ENCODE measurements at regions not wholly inside any gene's neighbourhood (a gene's known extent, or its start where the extent isn't known, plus 50 kb on each side); places are given as distances from the start of the nearest gene placed in this dataset.

DNA sequence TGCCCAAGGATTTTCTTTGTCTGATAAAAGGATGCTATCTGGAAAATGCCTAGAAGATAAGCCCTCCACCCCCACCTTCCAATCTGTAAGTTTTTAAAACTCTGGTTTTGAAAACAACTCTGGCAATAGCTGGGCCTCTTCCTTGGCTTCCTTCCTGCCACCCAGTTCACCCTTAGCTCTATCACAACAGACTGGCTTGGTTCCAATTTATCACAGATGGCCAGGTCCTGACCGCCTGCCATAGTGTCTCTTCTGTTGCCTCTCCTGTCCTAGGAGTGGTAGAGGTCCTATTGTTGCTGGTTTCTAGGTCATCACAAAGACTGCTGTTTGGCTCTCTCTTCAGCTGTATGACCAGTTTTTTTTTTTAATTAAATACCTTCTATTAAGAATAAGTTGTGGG, 1727.9 kb upstream of the SLC39A10 start:
- TF ChIP-seq EP300 (IDR thresholded peaks at IDR 0.05; ENCODE audit: borderline replicate concordance in 1 of 2, low read depth in 1 of 2, low read length in 1 of 2) (no peak), RAD21 (IDR thresholded peaks at IDR 0.05; ENCODE audit: low read length) (no peak), JUND (IDR thresholded peaks at IDR 0.05) (no peak)
- TF ChIP-seq, protein P1, sequence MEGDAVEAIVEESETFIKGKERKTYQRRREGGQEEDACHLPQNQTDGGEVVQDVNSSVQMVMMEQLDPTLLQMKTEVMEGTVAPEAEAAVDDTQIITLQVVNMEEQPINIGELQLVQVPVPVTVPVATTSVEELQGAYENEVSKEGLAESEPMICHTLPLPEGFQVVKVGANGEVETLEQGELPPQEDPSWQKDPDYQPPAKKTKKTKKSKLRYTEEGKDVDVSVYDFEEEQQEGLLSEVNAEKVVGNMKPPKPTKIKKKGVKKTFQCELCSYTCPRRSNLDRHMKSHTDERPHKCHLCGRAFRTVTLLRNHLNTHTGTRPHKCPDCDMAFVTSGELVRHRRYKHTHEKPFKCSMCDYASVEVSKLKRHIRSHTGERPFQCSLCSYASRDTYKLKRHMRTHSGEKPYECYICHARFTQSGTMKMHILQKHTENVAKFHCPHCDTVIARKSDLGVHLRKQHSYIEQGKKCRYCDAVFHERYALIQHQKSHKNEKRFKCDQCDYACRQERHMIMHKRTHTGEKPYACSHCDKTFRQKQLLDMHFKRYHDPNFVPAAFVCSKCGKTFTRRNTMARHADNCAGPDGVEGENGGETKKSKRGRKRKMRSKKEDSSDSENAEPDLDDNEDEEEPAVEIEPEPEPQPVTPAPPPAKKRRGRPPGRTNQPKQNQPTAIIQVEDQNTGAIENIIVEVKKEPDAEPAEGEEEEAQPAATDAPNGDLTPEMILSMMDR (IDR thresholded peaks at IDR 0.05), result no peak
- TF ChIP-seq, protein P2, sequence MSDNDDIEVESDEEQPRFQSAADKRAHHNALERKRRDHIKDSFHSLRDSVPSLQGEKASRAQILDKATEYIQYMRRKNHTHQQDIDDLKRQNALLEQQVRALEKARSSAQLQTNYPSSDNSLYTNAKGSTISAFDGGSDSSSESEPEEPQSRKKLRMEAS (IDR thresholded peaks at IDR 0.05; ENCODE audit: low read depth), result no peak
- TF ChIP-seq, protein P3, sequence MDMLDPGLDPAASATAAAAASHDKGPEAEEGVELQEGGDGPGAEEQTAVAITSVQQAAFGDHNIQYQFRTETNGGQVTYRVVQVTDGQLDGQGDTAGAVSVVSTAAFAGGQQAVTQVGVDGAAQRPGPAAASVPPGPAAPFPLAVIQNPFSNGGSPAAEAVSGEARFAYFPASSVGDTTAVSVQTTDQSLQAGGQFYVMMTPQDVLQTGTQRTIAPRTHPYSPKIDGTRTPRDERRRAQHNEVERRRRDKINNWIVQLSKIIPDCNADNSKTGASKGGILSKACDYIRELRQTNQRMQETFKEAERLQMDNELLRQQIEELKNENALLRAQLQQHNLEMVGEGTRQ (IDR thresholded peaks at IDR 0.05; ENCODE audit: borderline replicate concordance, low read depth, low read length), result no peak
